Astrocyte (in vitro differentiated cells and primary cell): ENCODE measurements at regions not wholly inside any gene's neighbourhood (a gene's known extent, or its start where the extent isn't known, plus 50 kb on each side); places are given as distances from the start of the nearest gene placed in this dataset.

Source experiments
- CTCF ChIP-seq: IDR thresholded peaks from 2 replicates; pipeline ENCODE4 v1.5.1; 2011; ENCODE audit warnings: low read depth, mild to moderate bottlenecking, inconsistent platforms, low read length, moderate library complexity; ENCODE audit not compliant: insufficient read depth
- EZH2 ChIP-seq: IDR thresholded peaks from 2 replicates; pipeline ENCODE4 v1.6.1; 2012; ENCODE audit warnings: mild to moderate bottlenecking, low read length, inconsistent platforms; ENCODE audit not compliant: insufficient read depth

GRCh38 chr10:109178591-109178990 is 744.7 kb downstream of the XPNPEP1 start:
- TF ChIP-seq CTCF (no peak), EZH2 (no peak)
